IMR-90 (cell line): ENCODE measurements at regions not wholly inside any gene's neighbourhood (a gene's known extent, or its start where the extent isn't known, plus 50 kb on each side); places are given as distances from the start of the nearest gene placed in this dataset.

Source experiments
- ATAC-seq: fragments of 200-7000 bp; cut with Tn5 transposase; 2 replicates; pipeline ENCODE4 v1.9.1; 2020; ENCODE audit warnings: low read depth, mild to moderate bottlenecking, moderate library complexity
- BruUV-seq: library from RNA; stranded (reverse); fragments of 400-500 nt; replicated peaks from 2 replicates; lab custom pipeline; 2021; lab: Mats Ljungman, UMichigan
- CTCF ChIA-PET: fragments of 300-600 bp; formaldehyde crosslinking; extraction: SDS; loops from one replicate; lab custom pipeline; 2021; ENCODE audit warnings: antibody characterized with exemption; lab: Yijun Ruan, JAX
- POLR2A ChIA-PET: fragments of 300-600 bp; sonication (Branson Sonifier 250); formaldehyde crosslinking; loops from one replicate; lab custom pipeline; 2022; ENCODE audit warnings: antibody characterized with exemption; ENCODE audit not compliant: unreplicated experiment; lab: Charles Lee
- DNase-seq: peaks from one replicate; pipeline ENCODE4 v3.0.0; 2013
- H2AFZ ChIP-seq: replicated peaks from 2 replicates; pipeline ENCODE3; 2013; ENCODE audit warnings: low read length, mild to moderate bottlenecking; ENCODE audit not compliant: poor library complexity
- H2AK5ac ChIP-seq: 2 replicates; pipeline ENCODE4 v1.6.1; 2013; ENCODE audit warnings: low read depth, low read length, inconsistent platforms
- H2AK9ac ChIP-seq: replicated peaks from 2 replicates; pipeline ENCODE3; 2013; ENCODE audit warnings: mild to moderate bottlenecking, low read depth, low read length, moderate library complexity; ENCODE audit not compliant: poor library complexity
- H2BK120ac ChIP-seq: 2 replicates; pipeline ENCODE4 v1.6.1; 2013; ENCODE audit warnings: low read depth, low read length, inconsistent platforms
- H2BK15ac ChIP-seq: 3 replicates; pipeline ENCODE4 v1.6.1; 2013; ENCODE audit warnings: low read depth, low read length, inconsistent platforms
- H2BK20ac ChIP-seq: 2 replicates; pipeline ENCODE4 v1.6.1; 2013; ENCODE audit warnings: low read depth, mild to moderate bottlenecking, inconsistent platforms, low read length, moderate library complexity
- H2BK5ac ChIP-seq: 2 replicates; pipeline ENCODE4 v1.6.1; 2013; ENCODE audit warnings: mild to moderate bottlenecking, low read depth, low read length, inconsistent platforms; ENCODE audit not compliant: poor library complexity, severe bottlenecking
- H3K14ac ChIP-seq: replicated peaks from 2 replicates; pipeline ENCODE4 v1.6.1; 2013; ENCODE audit warnings: low read depth, low read length, inconsistent platforms
- H3K18ac ChIP-seq: 2 replicates; pipeline ENCODE4 v1.6.1; 2013; ENCODE audit warnings: low read depth, low read length, control low read depth
- H3K23ac ChIP-seq: 2 replicates; pipeline ENCODE4 v1.6.1; 2013; ENCODE audit warnings: low read depth, low read length, inconsistent platforms
- H3K27ac ChIP-seq: 2 replicates; pipeline ENCODE4 v1.5.1; 2013; ENCODE audit warnings: mild to moderate bottlenecking, control low read depth, low read length; ENCODE audit not compliant: insufficient read depth
- H3K27me3 ChIP-seq: 2 replicates; pipeline ENCODE4 v1.6.1; 2013; ENCODE audit warnings: low read length; ENCODE audit not compliant: control insufficient read depth, insufficient read depth
- H3K36me3 ChIP-seq: 2 replicates; pipeline ENCODE4 v1.6.1; 2013; ENCODE audit warnings: low read length, mixed read lengths; ENCODE audit not compliant: control insufficient read depth, insufficient read depth
- H3K4ac ChIP-seq: 2 replicates; pipeline ENCODE4 v1.6.1; 2013; ENCODE audit warnings: low read depth, low read length, inconsistent platforms
- H3K4me1 ChIP-seq: 2 replicates; pipeline ENCODE4 v1.6.1; 2013; ENCODE audit warnings: low read length, mixed read lengths; ENCODE audit not compliant: control insufficient read depth, insufficient read depth
- H3K4me2 ChIP-seq: 2 replicates; pipeline ENCODE4 v1.6.1; 2013; ENCODE audit warnings: low read depth, mild to moderate bottlenecking, control low read depth, low read length, moderate library complexity
- H3K4me3 ChIP-seq: 2 replicates; pipeline ENCODE4 v1.5.1; 2013; ENCODE audit warnings: low read depth, mild to moderate bottlenecking, control low read depth, low read length, moderate library complexity; ENCODE audit not compliant: insufficient read depth
- H3K56ac ChIP-seq: 2 replicates; pipeline ENCODE4 v1.6.1; 2013; ENCODE audit warnings: low read length, inconsistent platforms; ENCODE audit not compliant: insufficient read depth; ENCODE audit errors: extremely low read depth
- H3K79me1 ChIP-seq, 2 experiments: 2 replicates each; pipeline ENCODE4 v1.6.1; 2013; ENCODE audit warnings: low read length in 2 of 2, inconsistent platforms in 1 of 2, low read depth in 1 of 2
- H3K9ac ChIP-seq: 2 replicates; pipeline ENCODE4 v1.6.1; 2013; ENCODE audit warnings: low read depth, low read length, control low read depth
- H3K9me1 ChIP-seq: 2 replicates; pipeline ENCODE4 v1.6.1; 2013; ENCODE audit warnings: low read length, inconsistent platforms; ENCODE audit not compliant: insufficient read depth
- H3K9me3 ChIP-seq: 2 replicates; pipeline ENCODE4 v1.6.1; 2013; ENCODE audit warnings: low read length; ENCODE audit not compliant: control insufficient read depth, insufficient read depth
- H4K20me1 ChIP-seq: 2 replicates; pipeline ENCODE4 v1.6.1; 2013; ENCODE audit warnings: low read length, inconsistent platforms; ENCODE audit not compliant: insufficient read depth
- H4K5ac ChIP-seq: 2 replicates; pipeline ENCODE4 v1.6.1; 2013; ENCODE audit warnings: mild to moderate bottlenecking, low read depth, low read length, control low read depth
- H4K8ac ChIP-seq, 2 experiments: 2 replicates each; pipeline ENCODE4 v1.6.1; 2013; ENCODE audit warnings: low read depth in 2 of 2, low read length in 2 of 2, control low read depth in 1 of 2, inconsistent platforms in 1 of 2
- H4K91ac ChIP-seq: 2 replicates; pipeline ENCODE4 v1.6.1; 2013; ENCODE audit warnings: low read depth, low read length, inconsistent platforms; ENCODE audit not compliant: insufficient read depth
- BHLHE40 ChIP-seq: fragments of 150-350 bp; IDR thresholded peaks from 2 replicates; pipeline ENCODE4 v1.6.1; 2016; ENCODE audit warnings: mild to moderate bottlenecking, low read depth, low read length
- CHD1 ChIP-seq: IDR thresholded peaks from 2 replicates; pipeline ENCODE4 v1.6.1; 2012; ENCODE audit warnings: low read depth, low read length, improper control_type of control experiment
- CTCF ChIP-seq: conservative IDR thresholded peaks from 2 replicates; pipeline ENCODE4 v1.5.1; 2012; ENCODE audit warnings: mild to moderate bottlenecking, low read depth, low read length, improper control_type of control experiment
- FOS ChIP-seq: fragments of 150-350 bp; IDR thresholded peaks from 2 replicates; pipeline ENCODE4 v1.6.1; 2016; ENCODE audit warnings: low read depth, low read length
- MAFK ChIP-seq: IDR thresholded peaks from 2 replicates; pipeline ENCODE4 v1.6.1; 2012; ENCODE audit warnings: low read depth, low read length, improper control_type of control experiment
- MAZ ChIP-seq: IDR thresholded peaks from 2 replicates; pipeline ENCODE4 v1.6.1; 2012; ENCODE audit warnings: low read depth, mild to moderate bottlenecking, low read length, improper control_type of control experiment, moderate library complexity, borderline replicate concordance
- POLR2A ChIP-seq: IDR thresholded peaks from 2 replicates; pipeline ENCODE4 v1.6.1; 2012; ENCODE audit warnings: mild to moderate bottlenecking, low read depth, low read length
- RAD21 ChIP-seq: IDR thresholded peaks from 2 replicates; pipeline ENCODE4 v1.6.1; 2012; ENCODE audit warnings: low read length, improper control_type of control experiment
- RCOR1 ChIP-seq: IDR thresholded peaks from 2 replicates; pipeline ENCODE4 v1.6.1; 2012; ENCODE audit warnings: mild to moderate bottlenecking, low read length, improper control_type of control experiment; ENCODE audit not compliant: insufficient replicate concordance
- RFX5 ChIP-seq: IDR thresholded peaks from 2 replicates; pipeline ENCODE4 v1.8.0; 2012; ENCODE audit warnings: low read depth, mild to moderate bottlenecking, low read length, moderate library complexity
- WGBS, 2 experiments: methylation state at CpG; one replicate each; pipeline versions ENCODE4 v1.1.5 to v1.1.7; 2013; ENCODE audit warnings: missing lambda C conversion rate in 2 of 2; ENCODE audit not compliant: insufficient read length in 1 of 2; ENCODE audit errors: extremely low coverage in 2 of 2; 5-methylcytosine and 5-hydroxymethylcytosine counted together
- dilution Hi-C: fragments of 300-500 bp; cut with HindIII; formaldehyde crosslinking; loops from one replicate; pipeline ENCODE4 v1.14.3; 2018; ENCODE audit warnings: low sequenced_read_pairs; ENCODE audit not compliant: unreplicated experiment
- in situ Hi-C: fragments of 300-500 bp; cut with MboI; formaldehyde crosslinking; loops from 3 replicates; pipeline ENCODE4 v1.14.3; 2019; ENCODE audit warnings: low sequenced_read_pairs, inconsistent platforms, mixed read lengths
- intact Hi-C: fragments of 100-400 bp; cut with micrococcal nuclease; formaldehyde crosslinking; loops from 2 replicates; pipeline ENCODE4 v1.10.0; 2022
- TF ChIP-seq, protein P1 (sequence below): fragments of 150-350 bp; IDR thresholded peaks from 2 replicates; pipeline ENCODE4 v1.6.1; 2017; ENCODE audit warnings: mild to moderate bottlenecking, antibody characterized with exemption, low read length, low read depth
- TF ChIP-seq, protein P2 (sequence below): fragments of 150-350 bp; IDR thresholded peaks from 2 replicates; pipeline ENCODE4 v1.6.1; 2016; ENCODE audit warnings: low read depth, mild to moderate bottlenecking, low read length, moderate library complexity, borderline replicate concordance

GRCh38 chr7:42673951-42674350, 237.9 kb downstream of the C7orf25 start:
- Histone ChIP-seq H2BK120ac (no peak overlapping the region), H4K91ac (no peak overlapping the region), H2BK15ac (no peak overlapping the region), H3K27ac (no peak overlapping the region), H3K4me3 (no peak overlapping the region), H3K9ac (no peak overlapping the region), H3K14ac (no peak overlapping the region), H3K56ac (no peak overlapping the region), H3K9me3 (no peaks in the 10 kb centered on the region), H2BK5ac (no peak overlapping the region), H3K18ac (no peak overlapping the region), H3K79me1 (no peaks in the 10 kb centered on the region), H3K23ac (no peak overlapping the region), H4K5ac (no peak overlapping the region), H3K9me1 (no peaks in the 10 kb centered on the region), H2AFZ (no peak overlapping the region), H2AK5ac (no peak overlapping the region), H2BK20ac (no peak overlapping the region), H3K36me3 (no peaks in the 10 kb centered on the region), H3K4me2 (no peak overlapping the region), H2AK9ac (no peak overlapping the region), H4K8ac (no peak overlapping the region), H4K20me1 (no peaks in the 10 kb centered on the region), H3K27me3 (no peaks in the 10 kb centered on the region), H3K4me1 (no peaks in the 10 kb centered on the region), H3K4ac (no peak overlapping the region)
- CTCF ChIA-PET: interaction anchor here (0.6 kb wide), 1 partner anchor 37 kb away, joined by 3 read pairs; no protein-coding TSS in a partner anchor
- in situ Hi-C loops (no loop called here), intact Hi-C loops (no loop called here), dilution Hi-C loops (no loop called here)
- DNase-seq: no peak
- ATAC-seq: no peak
- no TSS peak for BruUV-seq
- WGBS, 2 experiments: 80% methylated on average over 1 of the region's 6 CpGs; no CpG with 5 or more reads in 1 of the 2 experiments
- TF ChIP-seq RAD21: no peak
- TF ChIP-seq, protein P1, sequence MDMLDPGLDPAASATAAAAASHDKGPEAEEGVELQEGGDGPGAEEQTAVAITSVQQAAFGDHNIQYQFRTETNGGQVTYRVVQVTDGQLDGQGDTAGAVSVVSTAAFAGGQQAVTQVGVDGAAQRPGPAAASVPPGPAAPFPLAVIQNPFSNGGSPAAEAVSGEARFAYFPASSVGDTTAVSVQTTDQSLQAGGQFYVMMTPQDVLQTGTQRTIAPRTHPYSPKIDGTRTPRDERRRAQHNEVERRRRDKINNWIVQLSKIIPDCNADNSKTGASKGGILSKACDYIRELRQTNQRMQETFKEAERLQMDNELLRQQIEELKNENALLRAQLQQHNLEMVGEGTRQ: no peak
- no peak for TF ChIP-seq POLR2A
- TF ChIP-seq CHD1: no peak
- no peak for TF ChIP-seq FOS
- TF ChIP-seq RCOR1: no peak
- TF ChIP-seq, protein P2, sequence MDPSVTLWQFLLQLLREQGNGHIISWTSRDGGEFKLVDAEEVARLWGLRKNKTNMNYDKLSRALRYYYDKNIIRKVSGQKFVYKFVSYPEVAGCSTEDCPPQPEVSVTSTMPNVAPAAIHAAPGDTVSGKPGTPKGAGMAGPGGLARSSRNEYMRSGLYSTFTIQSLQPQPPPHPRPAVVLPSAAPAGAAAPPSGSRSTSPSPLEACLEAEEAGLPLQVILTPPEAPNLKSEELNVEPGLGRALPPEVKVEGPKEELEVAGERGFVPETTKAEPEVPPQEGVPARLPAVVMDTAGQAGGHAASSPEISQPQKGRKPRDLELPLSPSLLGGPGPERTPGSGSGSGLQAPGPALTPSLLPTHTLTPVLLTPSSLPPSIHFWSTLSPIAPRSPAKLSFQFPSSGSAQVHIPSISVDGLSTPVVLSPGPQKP: no peak
- TF ChIP-seq MAZ: no peak
- TF ChIP-seq MAFK: no peak
- TF ChIP-seq RFX5: no peak
- TF ChIP-seq CTCF: no peak
- TF ChIP-seq BHLHE40: no peak
- POLR2A ChIA-PET: no interaction called here
